ENCODE measurements at regions not wholly inside any gene's neighbourhood (a gene's known extent, or its start where the extent isn't known, plus 50 kb on each side); places are given as distances from the start of the nearest gene placed in this dataset.

- Mint-ChIP-seq H3K27me3 (ENCODE audit: low read depth, poor library complexity) (no peaks in the 10 kb centered on the region), H3K36me3 (ENCODE audit: low read depth) (no peaks in the 10 kb centered on the region), H3K4me1 (peaks cover 24% of the 10 kb centered on the region), H3K27ac (no peak overlapping the region), H3K4me3 (no peak overlapping the region), H3K9me3 (no peaks in the 10 kb centered on the region)
- no peak for DNase-seq
- TF ChIP-seq CTCF (IDR thresholded peaks at IDR 0.05), result no peak
Measured at GRCh38 chr4:128560754-128561495, 248.6 kb upstream of the JADE1 start.

- no peak for TF ChIP-seq CTCF (IDR thresholded peaks at IDR 0.05)
- Mint-ChIP-seq H3K9me3 (no peaks in the 10 kb centered on the region), H3K4me1 (peaks cover 31% of the 10 kb centered on the region), H3K4me3 (no peak overlapping the region), H3K27me3 (ENCODE audit: low read depth, poor library complexity) (no peaks in the 10 kb centered on the region), H3K36me3 (ENCODE audit: low read depth) (no peaks in the 10 kb centered on the region), H3K27ac (peak overlapping the region; percentile 23)
- no peak for DNase-seq
Measured at GRCh38 chr4:128558896-128559679, 250.4 kb upstream of the JADE1 start.

GRCh38 chr4:128556756-128557155 lies 252.7 kb upstream of the JADE1 start:
- Mint-ChIP-seq H3K27me3 (ENCODE audit: low read depth, poor library complexity) (no peaks in the 10 kb centered on the region), H3K4me3 (no peak overlapping the region), H3K27ac (no peak overlapping the region), H3K36me3 (ENCODE audit: low read depth) (no peaks in the 10 kb centered on the region), H3K9me3 (peaks cover 1% of the 10 kb centered on the region), H3K4me1 (peaks cover 53% of the 10 kb centered on the region)
- DNase-seq, result no peak
- no peak for TF ChIP-seq CTCF (IDR thresholded peaks at IDR 0.05)

GRCh38 chr4:128553686-128554515 lies 255.6 kb upstream of the JADE1 start:
- H3K9me3 Mint-ChIP-seq, result peaks cover 17% of the 10 kb centered on the region
- H3K36me3 Mint-ChIP-seq (ENCODE audit: low read depth), result peaks cover 9% of the 10 kb centered on the region
- DNase-seq, result no peak
- no peak for TF ChIP-seq CTCF (IDR thresholded peaks at IDR 0.05)
- H3K27me3 Mint-ChIP-seq (ENCODE audit: low read depth, poor library complexity), result no peaks in the 10 kb centered on the region
- H3K4me1 Mint-ChIP-seq, result peaks cover 39% of the 10 kb centered on the region
- peak overlapping the region; percentile 98 for H3K27ac Mint-ChIP-seq
- H3K4me3 Mint-ChIP-seq, result peak overlapping the region; percentile 69

GRCh38 chr4:128552586-128552907 lies 257.0 kb upstream of the JADE1 start:
- TF ChIP-seq CTCF (IDR thresholded peaks at IDR 0.05), result no peak
- DNase-seq, result no peak
- H3K36me3 Mint-ChIP-seq (ENCODE audit: low read depth), result peaks cover 9% of the 10 kb centered on the region
- peaks cover 35% of the 10 kb centered on the region for H3K4me1 Mint-ChIP-seq
- H3K9me3 Mint-ChIP-seq, result peaks cover 17% of the 10 kb centered on the region
- H3K27me3 Mint-ChIP-seq (ENCODE audit: low read depth, poor library complexity), result no peaks in the 10 kb centered on the region
- no peak overlapping the region for H3K4me3 Mint-ChIP-seq
- peak overlapping the region; percentile 98 for H3K27ac Mint-ChIP-seq

All from nephron progenitor cell (in vitro differentiated cells).